H1 (cell line): ENCODE measurements at regions not wholly inside any gene's neighbourhood (a gene's known extent, or its start where the extent isn't known, plus 50 kb on each side); places are given as distances from the start of the nearest gene placed in this dataset.
A peak's percentile ranks its signal among the peaks of the same experiment; 100 is the strongest.
"Not testable (repeated sequence)": the region's sequence is repeated elsewhere in the genome, so short reads cannot be mapped to it uniquely, and the experiment has no call there.

ENCODE experiments used
- CTCF ChIA-PET: fragments of 300-600 bp; sonication (Branson Sonifier 250); formaldehyde crosslinking; loops from one replicate; lab custom pipeline; 2021; ENCODE audit not compliant: partially characterized antibody; lab: Charles Lee
- POLR2A ChIA-PET: fragments of 300-600 bp; sonication (Branson Sonifier 250); formaldehyde crosslinking; loops from one replicate; lab custom pipeline; 2021; ENCODE audit warnings: inconsistent platforms; ENCODE audit not compliant: partially characterized antibody; lab: Charles Lee
- DNase-seq, 2 experiments: peaks; one replicate each; pipeline versions ENCODE4 v3.0.0 to v3.0.0-alpha.2; 2010 to 2022; ENCODE audit warnings: low spot score in 2 of 2, low read depth in 1 of 2, mixed read lengths in 1 of 2
- FAIRE-seq: peaks from 2 replicates; lab custom pipeline; 2011; peaks lifted over from hg19 to GRCh38; lab: Jason Lieb, UNC
- H2AFZ ChIP-seq: 2 replicates; pipeline ENCODE4 v1.8.1; 2012; ENCODE audit warnings: low read length, inconsistent platforms
- H2AK5ac ChIP-seq: 2 replicates; pipeline ENCODE4 v1.6.1; 2013; ENCODE audit warnings: low read depth, low read length
- H2BK120ac ChIP-seq: replicated peaks from 2 replicates; pipeline ENCODE3; 2013; ENCODE audit warnings: low read depth, low read length, inconsistent platforms
- H2BK12ac ChIP-seq: 2 replicates; pipeline ENCODE4 v1.6.1; 2013; ENCODE audit warnings: low read depth, low read length
- H2BK15ac ChIP-seq: 2 replicates; pipeline ENCODE4 v1.6.1; 2013; ENCODE audit warnings: low read length
- H2BK20ac ChIP-seq: 2 replicates; pipeline ENCODE4 v1.6.1; 2013; ENCODE audit warnings: low read length
- H2BK5ac ChIP-seq: 2 replicates; pipeline ENCODE4 v1.6.1; 2013; ENCODE audit warnings: low read depth, low read length
- H3K14ac ChIP-seq: 2 replicates; pipeline ENCODE4 v1.6.1; 2013; ENCODE audit warnings: inconsistent platforms; ENCODE audit not compliant: insufficient read length
- H3K18ac ChIP-seq: 2 replicates; pipeline ENCODE4 v1.6.1; 2013; ENCODE audit warnings: low read length; ENCODE audit errors: extremely low read depth
- H3K23ac ChIP-seq: 2 replicates; pipeline ENCODE4 v1.6.1; 2013; ENCODE audit warnings: inconsistent platforms; ENCODE audit not compliant: insufficient read length
- H3K23me2 ChIP-seq: 2 replicates; pipeline ENCODE4 v1.6.1; 2013; ENCODE audit warnings: low read depth, low read length
- H3K27ac ChIP-seq: 2 replicates; pipeline ENCODE4 v1.6.1; 2011; ENCODE audit warnings: low read depth, low read length, inconsistent platforms
- H3K27me3 ChIP-seq, 4 experiments: replicated peaks in 1 of 4; 1 replicate in 1 of 4; 2 replicates in 3 of 4; pipeline versions ENCODE4 v1.6.1 to v1.8.1; 2011 to 2013; ENCODE audit warnings: low read length in 3 of 4, mild to moderate bottlenecking in 3 of 4, inconsistent platforms in 2 of 4, mixed read lengths in 2 of 4, moderate library complexity in 1 of 4; ENCODE audit not compliant: control insufficient read depth in 3 of 4, insufficient read depth in 3 of 4; ENCODE audit errors: extremely low read depth in 1 of 4
- H3K36me3 ChIP-seq, 4 experiments: 2 replicates each; pipeline versions ENCODE4 v1.6.1 to v1.8.1; 2011 to 2013; ENCODE audit warnings: mild to moderate bottlenecking in 4 of 4, low read length in 3 of 4, moderate library complexity in 2 of 4, control low read depth in 1 of 4, inconsistent platforms in 1 of 4; ENCODE audit not compliant: insufficient read depth in 4 of 4, control insufficient read depth in 2 of 4
- H3K4ac ChIP-seq: replicated peaks from 2 replicates; pipeline ENCODE3; 2013; ENCODE audit warnings: low read length, low read depth, mixed read lengths, inconsistent platforms; ENCODE audit not compliant: insufficient read length
- H3K4me1 ChIP-seq, 4 experiments: replicated peaks in 1 of 4; 1 replicate in 1 of 4; 2 replicates in 3 of 4; pipeline versions ENCODE4 v1.6.1 to v1.8.1; 2011 to 2013; ENCODE audit warnings: low read length in 3 of 4, inconsistent platforms in 2 of 4, mixed read lengths in 1 of 4; ENCODE audit not compliant: insufficient read depth in 4 of 4, control insufficient read depth in 3 of 4
- H3K4me2 ChIP-seq, 2 experiments: 2 replicates each; pipeline versions ENCODE4 v1.6.1 to v1.8.1; 2011 to 2013; ENCODE audit warnings: low read depth in 2 of 2, low read length in 2 of 2, control low read depth in 1 of 2, inconsistent platforms in 1 of 2, mild to moderate bottlenecking in 1 of 2; ENCODE audit not compliant: insufficient read depth in 1 of 2
- H3K4me3 ChIP-seq, 4 experiments: fragments of 200-600, 300-600 bp in 1 of 4; sonication (generic), shearing (Covaris generic), sonication (Bioruptor Twin) in 1 of 4; 2 replicates each; pipeline versions ENCODE4 v1.5.1 to v1.8.1; 2011 to 2016; ENCODE audit warnings: low read length in 4 of 4, low read depth in 3 of 4, control low read depth in 2 of 4, inconsistent platforms in 2 of 4, mild to moderate bottlenecking in 2 of 4, mixed read lengths in 1 of 4, moderate library complexity in 1 of 4; ENCODE audit not compliant: insufficient read depth in 2 of 4; ENCODE audit errors: extremely low read depth in 1 of 4
- H3K56ac ChIP-seq: replicated peaks from 2 replicates; pipeline ENCODE3; 2013; ENCODE audit warnings: low read depth, mild to moderate bottlenecking, mixed read lengths, low read length, inconsistent platforms; ENCODE audit not compliant: insufficient read length
- H3K79me1 ChIP-seq: 2 replicates; pipeline ENCODE4 v1.6.1; 2013; ENCODE audit warnings: low read depth, low read length, control low read depth
- H3K79me2 ChIP-seq, 2 experiments: 2 replicates each; pipeline versions ENCODE4 v1.6.1 to v1.8.1; 2012 to 2013; ENCODE audit warnings: low read length in 2 of 2, mild to moderate bottlenecking in 2 of 2, inconsistent platforms in 1 of 2; ENCODE audit not compliant: insufficient read depth in 2 of 2, control insufficient read depth in 1 of 2
- H3K9ac ChIP-seq, 4 experiments: replicated peaks in 1 of 4; 1 replicate in 1 of 4; 2 replicates in 3 of 4; pipeline versions ENCODE4 v1.6.1 to v1.8.1; 2011 to 2013; ENCODE audit warnings: low read depth in 3 of 4, low read length in 3 of 4, control low read depth in 2 of 4, mild to moderate bottlenecking in 2 of 4, moderate library complexity in 2 of 4, inconsistent platforms in 1 of 4; ENCODE audit errors: extremely low read depth in 1 of 4
- H3K9me3 ChIP-seq, 2 experiments: 2 replicates each; pipeline versions ENCODE4 v1.6.1 to v1.8.1; 2012 to 2013; ENCODE audit warnings: mild to moderate bottlenecking in 2 of 2, moderate library complexity in 2 of 2, control low read depth in 1 of 2, inconsistent platforms in 1 of 2, low read depth in 1 of 2, low read length in 1 of 2, mixed read lengths in 1 of 2; ENCODE audit not compliant: insufficient read depth in 2 of 2
- H4K20me1 ChIP-seq, 2 experiments: replicated peaks in 1 of 2; 2 replicates each; pipeline versions ENCODE3 to v1.8.1; 2011 to 2013; ENCODE audit warnings: inconsistent platforms in 2 of 2, low read length in 2 of 2, mild to moderate bottlenecking in 1 of 2; ENCODE audit not compliant: insufficient read depth in 2 of 2, control insufficient read depth in 1 of 2
- H4K5ac ChIP-seq: 2 replicates; pipeline ENCODE4 v1.6.1; 2013; ENCODE audit warnings: low read length, low read depth, mixed read lengths, inconsistent platforms; ENCODE audit not compliant: insufficient read length
- H4K8ac ChIP-seq: 2 replicates; pipeline ENCODE4 v1.8.0; 2013; ENCODE audit warnings: mild to moderate bottlenecking, moderate library complexity, low read length, inconsistent platforms; ENCODE audit not compliant: insufficient read depth; ENCODE audit errors: extremely low read depth
- H4K91ac ChIP-seq: replicated peaks from 2 replicates; pipeline ENCODE3; 2013; ENCODE audit warnings: low read length, mixed read lengths, inconsistent platforms; ENCODE audit not compliant: insufficient read length
- KDM5A ChIP-seq: fragments of 200-600 bp; IDR thresholded peaks from 2 replicates; pipeline ENCODE4 v1.7.1; 2012; ENCODE audit warnings: mild to moderate bottlenecking, low read length, inconsistent platforms, mixed read lengths
- MAX ChIP-seq: IDR thresholded peaks from 2 replicates; pipeline ENCODE4 v1.6.1; 2012; ENCODE audit warnings: inconsistent platforms
- SAP30 ChIP-seq: fragments of 300-600 bp; sonication (generic); IDR thresholded peaks from 2 replicates; pipeline ENCODE4 v1.7.1; 2012; ENCODE audit warnings: low read length, moderate library complexity, mild to moderate bottlenecking, inconsistent platforms; ENCODE audit not compliant: insufficient read depth, insufficient replicate concordance
- SIN3A ChIP-seq, 2 experiments: IDR thresholded peaks in 1 of 2; conservative IDR thresholded peaks in 1 of 2; 2 replicates each; pipeline ENCODE4 v1.6.1; 2011 to 2012; ENCODE audit warnings: low read length in 2 of 2, improper control_type of control experiment in 1 of 2, low read depth in 1 of 2, mild to moderate bottlenecking in 1 of 2
- TAF1 ChIP-seq: IDR thresholded peaks from 2 replicates; pipeline ENCODE4 v1.6.1; 2011; ENCODE audit warnings: mild to moderate bottlenecking, low read depth, low read length
- YY1 ChIP-seq: IDR thresholded peaks from 2 replicates; pipeline ENCODE4 v1.6.1; 2011; ENCODE audit warnings: low read depth, mild to moderate bottlenecking, low read length
- WGBS, 2 experiments: shearing (Covaris generic) in 1 of 2; methylation state at CpG; one replicate each; pipeline versions ENCODE4 v1.1.6 to v1.1.7; 2013 to 2015; ENCODE audit warnings: low lambda C conversion rate in 2 of 2, mixed read lengths in 2 of 2, inconsistent platforms in 1 of 2, low coverage in 1 of 2, missing lambda C conversion rate in 1 of 2; ENCODE audit not compliant: insufficient replicate concordance in 2 of 2, insufficient coverage in 1 of 2, insufficient read length in 1 of 2; ENCODE audit errors: extremely low coverage in 1 of 2, missing lambda C conversion rate in 1 of 2; 5-methylcytosine and 5-hydroxymethylcytosine counted together

DNA sequence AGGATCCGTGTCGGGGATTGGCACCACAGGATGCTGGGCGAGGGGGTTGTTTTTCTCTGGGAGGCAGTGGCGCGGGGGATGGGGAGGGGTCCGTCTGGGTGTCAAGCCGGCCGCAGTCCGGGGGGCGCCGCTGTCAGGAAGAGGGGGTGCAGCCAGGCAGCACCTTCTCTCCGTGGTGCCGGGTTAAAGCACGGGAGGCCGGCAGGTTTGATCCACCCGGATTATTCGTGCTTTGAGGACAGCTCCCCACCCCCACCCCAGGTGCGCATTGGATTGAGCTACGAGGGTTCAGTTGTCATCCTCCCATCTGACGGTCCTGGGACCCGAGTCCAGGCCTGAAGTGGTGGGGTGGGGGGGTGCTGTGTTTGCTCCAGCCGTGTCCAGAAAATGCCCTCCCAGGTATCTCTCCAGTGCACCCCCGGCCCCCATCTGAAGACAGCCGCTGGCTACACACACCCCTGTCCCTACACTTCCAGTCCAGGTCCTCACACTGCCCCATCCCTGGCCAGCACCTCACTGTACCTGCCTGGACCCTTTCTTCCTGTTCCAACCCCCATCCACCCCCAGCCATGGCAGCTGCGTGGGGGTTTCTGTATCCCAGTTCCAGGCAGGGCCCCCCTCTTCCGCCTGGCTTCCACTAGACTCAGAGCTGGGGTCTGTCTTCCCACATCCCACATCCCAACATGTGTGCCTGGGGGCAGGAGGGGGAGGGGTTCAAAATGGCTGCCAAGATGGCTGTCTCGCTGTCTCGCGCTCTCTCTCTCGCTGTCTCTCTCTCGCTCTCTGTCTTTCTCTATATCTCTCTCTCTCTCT, 114.0 kb downstream of the CRLF3 start:
- H2BK12ac ChIP-seq, H4K20me1 ChIP-seq, H4K5ac ChIP-seq, H3K36me3 ChIP-seq, H3K27me3 ChIP-seq, H2BK120ac ChIP-seq, H3K56ac ChIP-seq, H3K23me2 ChIP-seq, H4K8ac ChIP-seq, H4K91ac ChIP-seq, H2BK20ac ChIP-seq, H3K4ac ChIP-seq, H3K23ac ChIP-seq, H2BK15ac ChIP-seq, H3K14ac ChIP-seq, FAIRE-seq, H3K9me3 ChIP-seq, H3K18ac ChIP-seq, H3K79me1 ChIP-seq, H2AK5ac ChIP-seq: not testable (repeated sequence)
- H3K9ac ChIP-seq = peak overlapping the region in 3 of 4 experiments; percentile 34 to 60 (median 47); a peak in 6 of 7 replicates
- H3K27ac ChIP-seq = peak overlapping the region; percentile 61; the same call in 1 of the 2 replicates
- TF ChIP-seq KDM5A (peak; percentile 69), SIN3A (conservative IDR thresholded peaks at IDR 0.05 in 1 of 2, IDR thresholded peaks at IDR 0.05 in 1 of 2; ENCODE audit: low read depth in 1 of 2, low read length in 2 of 2) (peak; percentile 47 to 80; a peak in 1 of 4 replicates), TAF1 (peak; percentile 40; the same call in 1 of the 2 replicates), MAX (0 out of 2 replicates have a peak, but pooled peaks have one; percentile 31), YY1 (peak; percentile 96), SAP30 (peak; percentile 93)
- peak overlapping the region; percentile 60; the same call in 1 of the 2 replicates for H2BK5ac ChIP-seq
- H3K79me2 ChIP-seq = peaks cover 35 to 68% of the 10 kb centered on the region in 2 experiments
- ChIA-PET POLR2A (interaction anchor here (0.7 kb wide), 1 partner anchor 14 kb away, joined by 3 read pairs; no protein-coding TSS in a partner anchor), CTCF (interaction anchor here (1.1 kb wide), 2 partner anchors 11 to 13 kb away, joined by 3 to 4 read pairs; no protein-coding TSS in a partner anchor)
- WGBS, 2 experiments = 4% methylated on average over 9 of the region's 31 CpGs; no CpG with 5 or more reads in 1 of the 2 experiments
- peak overlapping the region; percentile 82 to 92 for H3K4me2 ChIP-seq
- H2AFZ ChIP-seq = 0 out of 2 replicates have a peak overlapping the region, but pooled peaks have one; percentile 57
- peak overlapping the region; percentile 66 to 94 (median 80) for H3K4me3 ChIP-seq
- DNase-seq = peak in 1 of 2 experiments; percentile 76
- peaks cover 0 to 27% (median 14%) of the 10 kb centered on the region in 4 experiments; a peak in 6 of 7 replicates for H3K4me1 ChIP-seq
